ENCODE measurements at regions not wholly inside any gene's neighbourhood (a gene's known extent, or its start where the extent isn't known, plus 50 kb on each side); places are given as distances from the start of the nearest gene placed in this dataset.
"Not testable (repeated sequence)": the region's sequence is repeated elsewhere in the genome, so short reads cannot be mapped to it uniquely, and the experiment has no call there.

DNA sequence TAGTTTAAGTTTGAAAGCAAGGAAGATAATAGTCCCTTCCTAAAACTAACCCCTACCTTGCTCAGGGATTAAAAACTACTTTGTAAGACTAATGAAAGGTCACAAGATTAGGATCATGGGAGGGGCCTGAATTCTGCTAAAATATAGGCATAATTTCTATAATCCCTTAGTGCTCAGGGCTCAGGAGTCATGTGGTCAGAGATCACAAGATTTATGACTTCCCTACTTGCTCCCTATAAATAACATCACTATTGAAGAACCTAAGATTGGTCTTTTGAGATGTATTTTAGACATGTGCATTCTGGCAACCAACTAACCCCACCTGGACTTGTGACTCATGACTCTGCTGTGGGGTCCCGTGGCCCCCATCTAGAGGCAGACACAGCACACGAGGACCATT is 81.1 kb downstream of the STMND1 start:
- no peak for DNase-seq (ENCODE audit: low read depth)

DNA sequence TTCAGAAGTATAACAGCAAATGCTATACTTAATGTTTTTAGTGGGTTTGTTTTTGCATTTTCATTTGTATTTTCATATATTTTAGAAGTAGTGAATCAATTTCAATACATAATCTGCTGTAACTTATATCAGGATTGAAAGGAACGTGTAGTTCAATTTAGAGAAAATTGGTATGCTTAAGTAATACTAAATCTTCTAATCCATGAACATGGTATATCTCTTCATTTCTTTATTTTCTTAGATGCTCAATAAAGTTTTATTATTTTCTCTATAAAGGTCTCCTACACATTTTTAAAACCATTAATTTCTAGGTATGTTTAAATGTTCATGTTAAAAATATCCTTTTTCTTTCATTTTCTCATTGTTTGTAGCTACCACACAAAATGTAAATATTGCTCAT is 85.1 kb downstream of the STMND1 start:
- no peak for DNase-seq (ENCODE audit: low read depth)

- DNase-seq (ENCODE audit: low read depth), result peak; percentile 53
Observed at GRCh38 chr6:17193106-17193775, 87.9 kb upstream of the RBM24 start.

DNA sequence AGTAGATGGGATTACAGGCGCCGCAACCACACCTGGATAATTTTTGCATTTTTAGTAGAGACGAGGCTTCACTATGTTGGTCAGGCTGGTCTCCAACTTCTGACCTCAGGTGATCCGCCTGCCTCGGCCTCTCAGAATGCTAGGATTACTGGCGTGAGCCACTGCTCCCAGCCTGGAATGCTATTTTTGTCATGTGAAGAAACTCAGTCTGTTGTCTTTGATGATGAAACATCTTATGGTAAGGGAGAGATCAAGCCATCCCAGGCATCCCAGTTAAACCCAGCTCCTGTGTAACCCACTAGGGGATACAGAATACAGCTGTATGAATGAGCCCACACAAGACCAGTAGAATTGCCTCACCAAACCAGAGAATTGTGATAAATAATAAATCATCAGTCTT is 83.6 kb upstream of the RBM24 start:
- peak; percentile 57 for DNase-seq (ENCODE audit: low read depth)

- no peak for DNase-seq (ENCODE audit: low read depth)
Observed at GRCh38 chr6:17200395-17200794, 80.8 kb upstream of the RBM24 start.

GRCh38 chr6:17202526-17202925 is 78.6 kb upstream of the RBM24 start:
- peak; percentile 96 for DNase-seq (ENCODE audit: low read depth)

GRCh38 chr6:17204533-17204932 is 76.6 kb upstream of the RBM24 start:
- DNase-seq (ENCODE audit: low read depth), result no peak

DNA sequence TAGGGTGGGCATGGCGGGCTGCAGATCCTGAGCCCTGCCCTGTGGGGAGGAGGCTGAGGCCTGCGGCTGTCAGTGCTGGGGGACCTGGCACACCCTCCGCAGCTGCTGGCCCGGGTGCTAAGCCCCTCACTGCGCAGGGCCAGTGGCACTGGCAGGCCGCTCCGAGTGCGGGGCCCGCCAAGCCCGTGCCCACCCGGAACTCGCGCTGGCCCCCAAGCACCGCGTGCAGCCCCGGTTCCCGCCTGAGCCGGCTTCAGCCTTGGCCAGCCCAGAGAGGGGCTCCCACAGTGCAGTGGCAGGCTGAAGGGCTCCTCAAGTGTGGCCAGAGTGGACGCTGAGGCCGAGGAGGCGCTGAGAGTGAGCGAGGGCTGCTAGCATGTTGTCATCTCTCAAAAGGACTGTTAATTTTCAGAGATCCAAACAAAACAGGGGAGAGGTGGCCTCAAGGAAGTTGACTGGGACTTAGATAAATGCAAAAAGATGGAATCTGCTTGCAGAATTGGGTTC is 74.5 kb upstream of the RBM24 start:
- DNase-seq (ENCODE audit: low read depth), result no peak

DNA sequence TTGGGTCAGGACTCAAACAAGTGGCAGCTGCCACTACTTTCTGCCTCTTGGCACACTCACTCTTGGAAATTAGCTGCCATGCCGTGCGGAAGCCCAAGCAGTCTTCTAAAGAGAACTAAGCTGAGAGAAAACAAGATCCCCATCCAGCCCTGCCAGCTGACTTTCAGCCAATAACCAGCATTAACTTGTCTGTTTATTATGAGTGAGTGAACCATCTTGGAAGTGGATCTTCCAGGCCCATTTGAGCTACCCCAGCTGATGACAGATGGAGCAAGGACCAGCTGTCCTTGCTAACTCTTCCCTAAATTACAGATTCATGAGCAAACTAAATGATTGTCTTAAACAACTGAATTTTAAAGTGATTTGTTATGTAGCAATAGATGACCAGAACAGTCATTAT is 73.9 kb upstream of the RBM24 start:
- peak; percentile 61 for DNase-seq (ENCODE audit: low read depth)

DNA sequence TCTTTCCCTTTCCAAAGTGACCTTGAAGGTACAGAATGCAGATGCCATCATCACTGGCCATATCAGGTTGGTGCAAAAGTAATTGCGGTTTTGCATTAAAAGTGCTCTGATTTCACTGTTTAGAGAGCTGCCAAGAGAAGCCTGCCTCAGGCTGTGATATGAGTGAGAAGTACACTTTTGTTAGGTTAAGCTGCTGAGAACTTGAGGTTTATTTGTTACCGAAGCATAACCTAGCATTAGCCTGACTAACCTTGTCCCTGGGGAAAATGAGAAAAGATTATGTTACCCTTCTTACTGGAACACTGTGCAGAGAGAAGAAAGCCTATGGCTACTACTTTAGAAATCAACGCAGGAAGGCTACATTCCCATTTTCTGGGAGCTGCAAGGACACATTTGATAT is 70.5 kb upstream of the RBM24 start:
- no peak for DNase-seq (ENCODE audit: low read depth)

DNA sequence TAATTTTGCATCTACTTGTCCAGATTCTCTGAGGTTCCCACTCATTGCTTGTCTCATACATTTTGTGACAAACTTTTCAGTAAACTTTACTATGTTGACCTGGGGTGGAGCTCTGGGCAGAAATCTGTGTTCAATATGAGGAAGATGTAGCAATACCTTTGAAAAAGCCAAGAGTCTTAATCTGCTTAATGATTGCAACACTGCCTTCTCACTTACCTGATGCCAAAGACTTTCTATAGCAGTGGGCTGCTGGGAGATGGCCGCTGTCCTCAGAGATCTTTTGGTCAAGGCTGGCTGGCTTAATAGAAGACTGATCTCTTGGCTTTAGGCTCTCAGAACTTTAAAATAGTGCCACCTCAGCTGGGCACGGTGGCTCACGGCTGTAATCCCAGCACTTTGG is 70.1 kb upstream of the RBM24 start:
- DNase-seq (ENCODE audit: low read depth), result no peak

DNA sequence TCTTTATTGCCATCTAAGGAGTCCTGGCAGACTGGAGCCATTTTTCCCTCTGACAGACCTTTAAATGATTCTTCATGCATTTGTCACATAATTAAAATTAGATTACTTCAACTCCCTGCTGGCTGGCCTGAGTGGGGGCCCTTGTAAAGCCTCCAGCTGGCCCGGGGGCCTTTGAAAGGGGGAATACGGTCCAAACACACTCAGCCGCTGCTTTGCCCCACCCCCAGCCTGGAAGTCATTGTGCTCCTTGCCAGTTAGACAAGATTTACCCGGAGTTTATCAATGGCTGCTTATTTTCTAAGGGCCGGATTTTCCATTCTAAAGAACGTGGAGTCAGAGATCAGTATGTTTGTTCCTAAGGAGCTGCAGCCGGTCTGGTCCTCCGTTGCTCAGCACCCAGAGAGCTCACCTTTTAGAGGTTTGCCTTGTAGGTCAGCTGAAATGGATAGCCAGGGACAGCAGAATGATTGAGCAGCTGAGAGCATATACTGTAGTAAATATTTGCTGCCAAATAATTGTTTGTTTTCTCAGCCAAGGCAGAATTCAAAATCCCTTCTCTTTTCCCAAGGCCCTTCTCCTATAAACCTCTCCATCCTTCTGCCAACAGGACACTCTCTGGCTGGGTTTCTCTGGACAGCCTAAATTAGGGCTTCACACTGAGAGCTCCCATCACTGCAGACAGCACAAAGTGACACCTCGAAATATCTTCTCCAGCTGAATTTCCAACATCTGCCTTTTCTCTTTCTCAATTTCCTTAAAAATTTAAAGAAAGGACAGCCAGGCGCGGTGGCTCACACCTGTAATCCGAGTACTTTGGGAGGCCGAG is 68.4 kb upstream of the RBM24 start:
- peak; percentile 53 for DNase-seq (ENCODE audit: low read depth)

- no peak for DNase-seq (ENCODE audit: low read depth)
Observed at GRCh38 chr6:17214106-17214505, 67.1 kb upstream of the RBM24 start.

GRCh38 chr6:17216972-17217371 is 64.2 kb upstream of the RBM24 start:
- not testable (repeated sequence) for DNase-seq (ENCODE audit: low read depth)

DNA sequence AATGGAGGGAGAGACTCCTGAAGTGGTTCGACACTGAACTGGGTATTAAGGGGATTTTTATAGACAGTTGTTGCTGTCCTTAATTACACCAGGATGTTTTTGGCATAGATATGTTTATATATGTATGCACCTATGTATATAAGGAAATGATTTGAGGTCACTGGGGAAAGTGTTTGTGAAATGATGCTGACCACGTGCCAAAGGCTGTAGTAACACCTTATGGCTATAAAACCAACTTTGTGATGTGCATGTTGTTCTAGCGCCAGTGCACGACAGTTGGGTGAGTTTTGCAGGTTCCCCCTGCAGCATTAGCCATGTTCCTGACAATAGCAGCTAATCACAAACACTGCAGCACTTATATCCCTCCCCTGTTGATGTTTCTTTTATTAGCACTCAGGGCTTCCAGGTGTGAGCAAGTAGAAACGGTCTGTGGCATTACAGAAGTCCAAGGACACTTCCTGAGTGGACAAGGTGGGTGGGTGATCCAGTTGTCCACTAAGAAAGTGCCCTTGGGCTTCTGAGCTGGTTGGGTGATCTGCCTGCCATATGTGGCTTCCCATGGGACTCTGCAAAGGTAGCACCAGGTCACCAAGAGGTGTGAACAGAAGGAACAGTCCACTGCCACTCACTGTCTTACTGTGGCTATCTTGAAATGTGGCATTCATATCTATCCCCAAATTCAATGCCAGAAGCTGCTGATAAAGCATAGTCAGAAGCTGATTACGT is 63.0 kb upstream of the RBM24 start:
- DNase-seq (ENCODE audit: low read depth), result no peak

DNA sequence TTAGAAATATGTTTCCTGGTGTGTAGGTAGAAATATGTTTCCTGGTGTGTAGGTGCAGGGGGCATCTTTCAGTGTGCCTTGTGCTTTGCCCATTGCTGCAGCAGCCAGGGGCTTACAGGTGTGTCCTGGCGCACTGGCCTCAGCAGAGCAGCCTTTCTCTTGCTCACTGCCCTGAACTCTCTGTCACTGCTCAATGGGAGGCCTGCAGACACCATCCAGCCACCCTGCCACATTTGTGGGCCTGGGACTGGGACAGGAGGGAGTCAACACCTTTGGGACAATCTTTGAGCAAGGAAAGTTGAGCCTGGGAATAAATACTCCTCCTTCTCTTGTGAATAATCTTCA is 62.4 kb upstream of the RBM24 start:
- no peak for DNase-seq (ENCODE audit: low read depth)

GRCh38 chr6:17219098-17219497 is 62.1 kb upstream of the RBM24 start:
- no peak for DNase-seq (ENCODE audit: low read depth)

GRCh38 chr6:17220040-17220910 is 60.9 kb upstream of the RBM24 start:
- DNase-seq (ENCODE audit: low read depth), result no peak

DNA sequence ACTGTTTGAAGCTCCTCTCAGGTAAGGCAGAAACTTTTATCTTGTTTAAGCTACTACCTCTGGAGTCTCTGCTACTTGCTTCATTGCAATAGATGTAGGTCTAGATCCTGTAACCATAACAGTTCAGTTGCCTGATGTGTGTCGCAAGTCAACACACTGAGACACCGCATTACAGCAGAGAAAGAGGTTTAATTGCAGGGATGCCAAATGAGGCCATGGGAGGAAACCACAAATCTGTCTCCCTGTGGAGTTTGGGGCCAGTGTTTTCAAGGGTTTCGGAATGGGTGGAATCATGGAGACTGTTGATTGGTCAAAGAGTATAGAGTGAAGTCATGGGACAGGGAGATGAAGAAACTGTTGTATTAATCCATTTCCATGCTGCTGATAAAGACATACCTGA is 57.1 kb upstream of the RBM24 start:
- DNase-seq (ENCODE audit: low read depth), result no peak

GRCh38 chr6:17224501-17224900 is 56.7 kb upstream of the RBM24 start:
- DNase-seq (ENCODE audit: low read depth), result not testable (repeated sequence)

All from myocyte (in vitro differentiated cells).